KG1 (cell line): ENCODE measurements at regions not wholly inside any gene's neighbourhood (a gene's known extent, or its start where the extent isn't known, plus 50 kb on each side); places are given as distances from the start of the nearest gene placed in this dataset.

Experiments
- DNase-seq: peaks from one replicate; lab custom pipeline; 2025; lab: John Stamatoyannopoulos, UW

DNA sequence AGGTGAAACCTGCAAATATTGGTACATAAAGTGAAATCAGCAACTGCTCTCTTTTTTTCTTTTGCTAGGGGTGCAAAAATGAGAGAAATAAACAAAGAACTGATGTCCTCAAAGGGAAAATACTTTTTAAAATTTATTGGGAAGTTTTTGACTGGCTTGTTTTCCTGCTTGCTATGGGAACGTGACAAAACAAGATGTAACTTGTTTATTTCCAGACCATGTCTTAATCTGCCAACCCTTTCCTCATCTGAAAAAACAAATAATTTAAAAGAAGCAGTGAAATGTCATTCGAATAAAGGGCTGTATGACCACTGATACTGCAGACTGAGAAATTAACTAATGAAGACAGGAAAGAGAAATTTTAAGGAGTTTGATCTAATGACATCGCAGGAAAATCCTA is 221.9 kb downstream of the CBLN4 start:
- no peak for DNase-seq

DNA sequence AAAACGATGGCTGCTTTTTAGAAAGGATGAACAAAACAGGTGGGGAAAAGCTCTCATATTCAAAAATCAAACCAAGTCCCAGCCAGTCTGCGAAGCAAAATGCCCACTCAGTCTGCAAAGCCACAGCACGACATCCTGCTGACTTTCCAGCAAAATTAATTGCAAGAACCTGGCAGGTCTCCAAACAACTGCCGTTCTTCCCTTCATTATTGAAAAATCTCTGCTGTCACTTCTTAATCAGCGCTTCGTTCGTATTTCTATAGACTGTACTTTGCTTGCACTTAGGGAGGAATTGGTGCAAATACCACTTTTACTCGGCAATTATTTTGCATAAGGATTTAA is 222.4 kb downstream of the CBLN4 start:
- DNase-seq = no peak

GRCh38 chr20:55782224-55782911 is 223.0 kb downstream of the CBLN4 start:
- no peak for DNase-seq

DNA sequence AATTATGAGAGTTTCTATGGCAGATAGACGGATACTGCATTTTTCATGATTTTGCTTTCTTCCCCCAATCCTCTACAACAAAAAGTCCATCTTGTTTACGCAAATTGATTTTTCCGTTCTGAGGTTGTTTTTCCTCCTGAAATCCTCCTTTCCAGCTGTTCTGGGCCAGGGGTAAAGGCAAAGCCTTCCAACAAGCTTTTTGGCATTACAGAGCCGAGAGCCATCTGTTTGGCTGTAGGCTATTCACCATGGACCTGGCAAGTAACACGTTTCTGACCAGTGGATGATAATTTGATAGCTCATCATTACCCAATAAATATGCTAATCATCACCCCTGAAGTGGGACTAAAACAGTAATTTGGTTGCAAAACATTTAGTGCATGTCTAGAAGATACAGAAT is 226.5 kb downstream of the CBLN4 start:
- DNase-seq = no peak

DNA sequence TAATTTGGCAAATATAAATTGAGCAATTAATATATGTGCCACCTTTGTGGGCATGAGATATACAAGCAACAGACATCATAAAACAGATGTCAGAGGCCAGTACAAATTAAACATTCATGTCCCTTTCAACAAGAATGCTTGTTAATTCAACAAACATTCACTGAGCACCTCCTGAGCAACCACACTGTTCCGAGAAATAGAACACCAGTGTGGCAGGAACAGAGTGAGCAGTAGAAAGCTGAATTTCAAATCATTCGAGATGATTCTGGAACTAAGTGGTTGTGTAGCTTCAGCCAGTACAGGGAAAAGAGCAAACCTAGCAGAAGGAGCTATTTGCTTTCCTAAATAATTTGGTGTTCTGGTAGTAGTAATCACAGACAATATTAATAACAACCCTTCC is 227.7 kb downstream of the CBLN4 start:
- DNase-seq = no peak

DNA sequence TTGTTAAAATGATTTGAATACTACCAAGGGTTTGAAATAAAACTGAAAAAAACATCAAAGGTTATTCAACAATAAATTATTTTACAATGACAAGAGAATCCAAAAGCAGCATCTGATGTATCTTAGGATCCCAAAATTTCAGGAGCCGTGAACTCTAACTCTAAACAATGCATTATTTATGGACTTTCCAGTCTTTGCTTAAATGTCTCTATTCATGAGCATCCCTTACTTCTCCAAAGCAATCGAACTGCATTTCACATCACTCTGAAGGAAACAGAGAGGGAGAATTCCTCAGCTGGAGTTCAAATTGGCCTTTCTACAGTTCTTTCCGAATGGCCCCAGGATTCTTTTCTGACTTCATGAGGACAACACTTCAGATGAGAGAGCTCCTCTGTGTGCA is 229.1 kb downstream of the CBLN4 start:
- DNase-seq = no peak

GRCh38 chr20:55774628-55775027 is 230.7 kb downstream of the CBLN4 start:
- no peak for DNase-seq

- no peak for DNase-seq
These were observed 243.5 kb downstream of the CBLN4 start for GRCh38 chr20:55761797-55762196.

- no peak for DNase-seq
These were observed 244.2 kb downstream of the CBLN4 start for GRCh38 chr20:55761100-55761499.

GRCh38 chr20:55760586-55760985 is 244.7 kb downstream of the CBLN4 start:
- DNase-seq = no peak

- DNase-seq = no peak
These were observed 249.5 kb downstream of the CBLN4 start for GRCh38 chr20:55755861-55756260.

- no peak for DNase-seq
These were observed 249.9 kb downstream of the CBLN4 start for GRCh38 chr20:55755411-55755810.

GRCh38 chr20:55746723-55747122 is 258.6 kb downstream of the CBLN4 start:
- no peak for DNase-seq

- no peak for DNase-seq
These were observed 259.5 kb downstream of the CBLN4 start for GRCh38 chr20:55745840-55746239.

DNA sequence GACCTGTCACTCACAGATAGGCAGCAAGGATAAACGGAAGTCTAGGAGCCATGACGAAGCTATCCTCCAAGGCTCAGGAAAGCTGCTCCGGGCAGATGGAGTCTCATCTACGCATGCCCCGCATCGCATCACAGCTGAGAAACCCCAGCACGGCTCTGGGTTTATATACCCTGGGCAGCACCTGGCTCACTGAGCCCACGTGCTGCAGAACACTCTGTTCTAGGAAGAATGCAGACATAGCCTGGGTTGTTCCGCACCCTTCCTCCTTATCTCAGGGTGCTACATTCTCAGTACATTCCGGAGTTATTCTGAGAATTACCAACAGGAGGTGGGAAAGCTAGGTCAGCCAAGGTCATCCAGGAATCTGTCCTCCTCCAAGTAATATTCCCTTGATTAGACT is 260.4 kb downstream of the CBLN4 start:
- no peak for DNase-seq

DNA sequence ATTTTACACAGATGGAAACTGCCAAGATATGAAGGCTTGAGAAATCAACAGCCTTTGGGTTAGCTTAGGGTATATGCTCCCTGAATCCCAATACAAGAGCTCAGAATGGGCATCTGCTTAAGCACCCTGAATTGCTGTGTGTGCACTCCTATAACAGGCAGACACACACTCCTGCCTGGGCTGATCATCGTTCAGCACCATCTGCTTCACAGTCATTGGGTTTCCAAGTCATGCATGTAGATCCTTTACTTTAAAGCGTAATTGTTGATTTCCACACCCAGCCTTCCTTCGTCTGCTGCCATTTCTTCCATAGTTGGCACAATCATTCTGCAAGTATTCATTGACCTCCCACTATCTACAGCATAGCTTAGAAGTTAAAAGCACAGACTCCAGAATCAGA is 263.5 kb downstream of the CBLN4 start:
- DNase-seq = no peak

- DNase-seq = no peak
These were observed 265.2 kb downstream of the CBLN4 start for GRCh38 chr20:55740076-55740475.

- DNase-seq = no peak
These were observed 275.0 kb downstream of the CBLN4 start for GRCh38 chr20:55730321-55730720.

DNA sequence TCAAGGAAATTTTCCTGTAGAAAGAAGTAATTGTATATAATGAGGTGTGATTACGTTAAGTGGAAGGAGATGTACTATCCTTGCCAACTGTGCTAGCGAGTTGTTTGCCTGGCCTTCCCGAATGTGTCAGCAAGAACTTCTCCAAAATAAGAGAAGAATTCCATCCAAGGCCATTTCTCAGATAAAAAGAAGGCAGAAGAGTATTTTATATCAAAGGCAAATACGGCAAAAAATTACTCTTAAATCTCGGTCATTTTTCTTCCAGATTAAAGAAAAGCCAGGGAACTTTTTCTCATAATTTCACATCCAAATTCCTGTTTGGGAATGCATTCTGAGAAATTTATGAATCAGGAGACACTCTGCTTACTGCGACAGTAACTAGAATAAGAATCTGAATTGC is 290.6 kb downstream of the CBLN4 start:
- no peak for DNase-seq

GRCh38 chr20:55714082-55714481 is 291.2 kb downstream of the CBLN4 start:
- no peak for DNase-seq

GRCh38 chr20:55704458-55704857 is 300.9 kb downstream of the CBLN4 start:
- DNase-seq = no peak

- DNase-seq = no peak
These were observed 303.9 kb downstream of the CBLN4 start for GRCh38 chr20:55701467-55701866.

GRCh38 chr20:55696520-55696919 is 308.8 kb downstream of the CBLN4 start:
- no peak for DNase-seq

GRCh38 chr20:55693641-55694040 is 311.7 kb downstream of the CBLN4 start:
- no peak for DNase-seq

DNA sequence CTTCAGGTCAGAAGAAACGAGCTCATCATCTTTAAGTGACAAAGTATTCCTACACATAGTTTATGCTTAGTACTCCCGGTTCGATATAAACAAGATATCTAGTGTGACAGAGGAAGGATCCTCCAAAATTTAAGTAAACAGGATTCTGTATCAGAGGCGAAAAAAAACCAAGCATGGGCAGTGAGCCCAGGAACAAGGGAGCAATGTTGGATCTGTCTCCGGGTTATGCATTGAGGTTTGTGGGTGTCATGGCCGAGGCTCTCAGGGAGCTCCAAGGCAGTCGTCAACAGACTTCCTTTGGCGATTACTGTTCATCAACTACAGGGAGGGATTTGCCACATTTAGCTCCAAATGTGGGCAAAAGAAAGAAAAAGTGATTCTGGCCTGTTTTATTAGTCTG is 319.5 kb downstream of the CBLN4 start:
- DNase-seq = no peak
